CD1c-positive myeloid dendritic cell (primary cell): ENCODE measurements at regions not wholly inside any gene's neighbourhood (a gene's known extent, or its start where the extent isn't known, plus 50 kb on each side); places are given as distances from the start of the nearest gene placed in this dataset.

Experiments
- DNase-seq: peaks from one replicate; pipeline ENCODE4 v3.0.0-alpha.2; 2016; ENCODE audit errors: extremely low spot score

- DNase-seq, result no peak
Observed at GRCh38 chr18:40670668-40671375, 1284.2 kb upstream of the PIK3C3 start.

GRCh38 chr18:40662898-40663437, 1292.1 kb upstream of the PIK3C3 start:
- no peak for DNase-seq

GRCh38 chr18:40653682-40654081, 1301.4 kb upstream of the PIK3C3 start:
- DNase-seq, result no peak

- no peak for DNase-seq
Observed at GRCh38 chr18:40652321-40652720, 1302.7 kb upstream of the PIK3C3 start.

DNA sequence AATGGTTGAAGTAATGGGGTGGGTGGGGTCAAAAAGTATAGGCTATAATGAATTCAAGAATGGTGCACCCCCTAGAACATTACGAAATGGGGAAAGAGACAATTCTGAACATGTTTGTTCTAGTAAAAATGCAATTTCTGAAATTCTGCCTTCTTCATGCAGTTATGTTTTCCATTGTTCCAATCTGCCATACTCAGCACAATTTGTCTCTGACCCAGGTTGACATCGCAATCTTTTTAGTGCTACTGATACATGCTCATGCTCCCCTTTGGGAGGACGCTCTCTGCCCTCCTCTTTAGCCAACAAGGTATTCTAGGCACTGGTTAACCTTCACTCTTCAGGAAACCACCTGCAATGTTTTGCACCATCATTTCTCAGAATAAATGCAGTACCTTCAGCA, 1303.9 kb upstream of the PIK3C3 start:
- no peak for DNase-seq

GRCh38 chr18:40642692-40643229, 1312.3 kb upstream of the PIK3C3 start:
- DNase-seq, result no peak

DNA sequence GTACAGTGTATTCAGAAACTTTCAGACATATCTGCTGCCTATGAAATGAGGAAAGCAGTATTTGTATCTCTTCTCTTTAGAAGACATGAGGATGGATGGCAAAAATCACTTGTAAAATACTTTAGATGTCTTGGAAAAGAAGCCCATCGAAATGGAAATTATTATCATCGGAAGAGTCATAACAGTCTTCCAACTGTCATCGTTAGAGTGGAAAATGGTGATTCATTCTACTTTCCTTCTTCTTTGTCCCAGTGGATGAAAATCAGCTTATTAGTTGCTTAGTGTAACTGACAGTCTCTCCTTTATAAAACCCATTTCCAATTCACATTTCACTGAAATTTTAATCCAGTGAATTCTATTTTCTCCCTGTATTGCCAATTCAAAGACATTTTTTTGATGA, 1323.7 kb upstream of the PIK3C3 start:
- no peak for DNase-seq

DNA sequence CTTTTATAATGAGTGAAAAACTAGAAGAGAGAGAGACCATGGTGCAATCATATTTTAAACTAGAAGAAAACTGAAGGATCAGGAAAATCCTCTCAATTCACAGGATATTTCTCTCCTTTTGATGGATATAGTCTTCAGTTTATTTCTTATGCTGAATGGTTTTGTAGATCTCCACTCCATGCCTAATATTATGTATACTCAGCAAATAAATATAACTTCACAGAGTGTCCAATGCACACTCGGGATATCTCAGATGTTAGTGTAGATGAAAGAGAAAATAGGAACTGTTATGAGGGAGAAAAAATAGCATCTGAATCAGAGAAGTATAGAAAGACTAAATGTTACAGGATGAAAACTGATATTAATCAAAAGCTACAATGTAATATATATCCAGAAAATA, 1324.5 kb upstream of the PIK3C3 start:
- DNase-seq, result no peak

- DNase-seq, result no peak
Observed at GRCh38 chr18:40624959-40625358, 1330.1 kb upstream of the PIK3C3 start.

DNA sequence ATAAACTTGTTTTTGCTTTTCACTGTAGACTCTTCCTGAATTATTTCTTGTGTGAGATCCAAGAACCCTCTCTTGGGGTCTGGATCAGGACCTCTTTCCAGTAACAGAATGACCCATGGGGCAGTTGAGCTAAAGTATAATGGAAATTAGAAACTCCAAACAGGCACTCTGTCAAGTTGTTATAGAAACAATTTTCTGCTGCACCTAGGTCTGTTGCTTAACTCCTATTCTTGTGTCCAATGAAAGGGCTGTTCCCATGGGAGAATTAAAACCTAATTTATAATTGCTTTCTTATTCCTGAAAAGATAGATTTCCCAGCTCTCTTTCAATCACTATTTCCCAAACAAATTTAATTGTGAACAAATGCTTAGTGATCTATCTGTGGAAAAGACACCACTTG, 1341.3 kb upstream of the PIK3C3 start:
- no peak for DNase-seq

DNA sequence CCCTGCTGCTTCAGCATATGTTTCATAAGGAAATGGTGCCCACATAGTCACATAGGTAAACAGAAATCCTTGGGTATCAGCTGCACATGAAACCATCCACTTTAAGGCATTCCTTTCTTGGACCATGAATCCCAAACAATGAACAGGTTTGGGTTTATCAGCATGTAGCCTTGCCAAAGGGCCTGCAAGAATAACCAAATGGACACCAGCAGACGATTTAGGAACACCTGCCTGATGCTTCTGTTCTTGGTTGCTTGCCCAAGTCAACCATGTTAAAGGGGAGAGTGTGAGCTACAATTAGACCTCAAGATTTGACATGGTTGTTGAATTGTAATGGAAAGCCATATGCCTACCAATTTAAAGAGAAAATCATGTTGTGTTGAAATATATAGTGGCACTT, 1342.7 kb upstream of the PIK3C3 start:
- no peak for DNase-seq

GRCh38 chr18:40608226-40608625, 1346.8 kb upstream of the PIK3C3 start:
- no peak for DNase-seq

DNA sequence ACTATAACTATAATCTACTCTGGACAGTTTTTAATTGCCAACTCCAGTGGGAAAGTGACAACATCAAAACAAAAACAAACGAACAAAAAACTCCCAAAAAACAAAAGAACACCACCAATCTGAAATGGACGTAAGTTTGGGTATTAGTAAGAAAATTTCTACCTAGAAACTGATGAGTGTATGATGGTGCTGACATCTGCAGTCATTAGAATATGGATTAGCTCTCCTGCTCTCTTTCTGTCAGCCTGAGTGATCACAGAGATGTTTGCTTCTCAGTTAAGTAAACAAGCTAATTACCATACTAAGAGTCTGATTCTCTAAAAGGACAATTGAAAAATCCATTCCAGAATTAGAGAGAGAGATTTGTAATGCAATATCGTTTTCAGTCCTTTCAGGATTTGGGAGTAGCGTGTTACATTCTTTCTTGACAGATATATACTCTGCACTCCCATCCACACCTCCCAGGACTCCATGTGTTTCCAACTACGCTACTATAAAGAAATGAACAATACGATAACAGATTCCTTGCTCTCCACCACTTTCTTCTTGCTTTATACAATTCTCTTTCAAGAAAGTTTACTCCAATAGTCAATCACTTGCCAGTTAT, 1347.4 kb upstream of the PIK3C3 start:
- no peak for DNase-seq

- DNase-seq, result no peak
Observed at GRCh38 chr18:40606996-40607395, 1348.0 kb upstream of the PIK3C3 start.

- no peak for DNase-seq
Observed at GRCh38 chr18:40583671-40584070, 1371.4 kb upstream of the PIK3C3 start.

GRCh38 chr18:40582105-40582504, 1372.9 kb upstream of the PIK3C3 start:
- no peak for DNase-seq

- DNase-seq, result no peak
Observed at GRCh38 chr18:40577981-40578365, 1377.1 kb upstream of the PIK3C3 start.

- no peak for DNase-seq
Observed at GRCh38 chr18:40577239-40577980, 1377.6 kb upstream of the PIK3C3 start.

GRCh38 chr18:40576507-40577115, 1378.4 kb upstream of the PIK3C3 start:
- no peak for DNase-seq

- DNase-seq, result no peak
Observed at GRCh38 chr18:40570615-40571014, 1384.4 kb upstream of the PIK3C3 start.

DNA sequence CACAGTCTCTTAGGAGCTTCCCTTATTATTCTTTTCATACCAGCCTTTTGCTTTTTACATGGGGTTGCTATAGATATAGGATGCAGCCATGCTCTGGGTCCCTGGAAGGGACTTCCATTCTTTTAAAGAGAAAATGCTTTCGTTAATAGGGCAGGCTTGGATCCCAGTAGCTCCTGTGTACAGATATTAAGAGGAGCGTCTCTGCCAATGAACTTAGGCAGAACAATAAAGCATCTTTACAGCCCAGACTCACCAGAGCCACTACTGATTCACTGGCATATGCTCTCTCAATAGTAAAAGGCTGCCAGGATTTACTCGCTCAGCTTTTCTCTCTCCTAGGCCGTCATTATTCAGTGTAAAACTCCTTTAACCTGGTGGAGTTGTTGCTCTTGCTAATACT, 1385.4 kb upstream of the PIK3C3 start:
- no peak for DNase-seq

DNA sequence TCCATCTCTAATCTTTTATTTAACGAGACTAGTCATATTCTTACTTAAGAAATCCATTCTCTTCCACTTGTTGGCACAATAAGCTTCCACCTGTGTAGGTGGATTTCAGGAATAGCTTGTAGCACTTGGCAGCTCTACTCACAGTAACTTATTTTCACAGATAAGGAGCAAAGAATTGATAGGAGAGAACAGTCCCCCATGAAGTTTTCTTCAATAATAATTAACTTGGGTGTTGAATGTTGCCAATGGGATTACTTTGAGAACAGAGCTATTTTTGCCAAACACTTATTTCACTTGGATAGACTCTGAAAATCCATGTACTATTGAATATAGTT, 1388.6 kb upstream of the PIK3C3 start:
- DNase-seq, result no peak
